ENCODE measurements at regions not wholly inside any gene's neighbourhood (a gene's known extent, or its start where the extent isn't known, plus 50 kb on each side); places are given as distances from the start of the nearest gene placed in this dataset.
"Not testable (repeated sequence)": the region's sequence is repeated elsewhere in the genome, so short reads cannot be mapped to it uniquely, and the experiment has no call there.

- no peak for DNase-seq (ENCODE audit: low spot score)
Observed at GRCh38 chr4:29104694-29105093, 1615.5 kb upstream of the PCDH7 start.

GRCh38 chr4:29113960-29114359 lies 1606.2 kb upstream of the PCDH7 start:
- no peak for DNase-seq (ENCODE audit: low spot score)

- not testable (repeated sequence) for DNase-seq (ENCODE audit: low spot score)
Observed at GRCh38 chr4:29117231-29117722, 1602.9 kb upstream of the PCDH7 start.

GRCh38 chr4:29121586-29121985 lies 1598.6 kb upstream of the PCDH7 start:
- no peak for DNase-seq (ENCODE audit: low spot score)

GRCh38 chr4:29128810-29129209 lies 1591.4 kb upstream of the PCDH7 start:
- no peak for DNase-seq (ENCODE audit: low spot score)

- DNase-seq (ENCODE audit: low spot score): no peak
Observed at GRCh38 chr4:29131304-29131703, 1588.9 kb upstream of the PCDH7 start.

GRCh38 chr4:29142708-29143107 lies 1577.5 kb upstream of the PCDH7 start:
- no peak for DNase-seq (ENCODE audit: low spot score)

- DNase-seq (ENCODE audit: low spot score): no peak
Observed at GRCh38 chr4:29151584-29151983, 1568.6 kb upstream of the PCDH7 start.

- no peak for DNase-seq (ENCODE audit: low spot score)
Observed at GRCh38 chr4:29153642-29154041, 1566.5 kb upstream of the PCDH7 start.

- DNase-seq (ENCODE audit: low spot score): no peak
Observed at GRCh38 chr4:29175291-29175690, 1544.9 kb upstream of the PCDH7 start.

GRCh38 chr4:29199025-29199424 lies 1521.1 kb upstream of the PCDH7 start:
- DNase-seq (ENCODE audit: low spot score): no peak

- no peak for DNase-seq (ENCODE audit: low spot score)
Observed at GRCh38 chr4:29199485-29199884, 1520.7 kb upstream of the PCDH7 start.

GRCh38 chr4:29213020-29213419 lies 1507.1 kb upstream of the PCDH7 start:
- DNase-seq (ENCODE audit: low spot score): no peak

GRCh38 chr4:29220761-29221160 lies 1499.4 kb upstream of the PCDH7 start:
- no peak for DNase-seq (ENCODE audit: low spot score)

GRCh38 chr4:29224911-29225310 lies 1495.3 kb upstream of the PCDH7 start:
- DNase-seq (ENCODE audit: low spot score): no peak

- DNase-seq (ENCODE audit: low spot score): no peak
Observed at GRCh38 chr4:29240641-29241040, 1479.5 kb upstream of the PCDH7 start.

GRCh38 chr4:29243054-29243453 lies 1477.1 kb upstream of the PCDH7 start:
- DNase-seq (ENCODE audit: low spot score): no peak

- no peak for DNase-seq (ENCODE audit: low spot score)
Observed at GRCh38 chr4:29243851-29244250, 1476.3 kb upstream of the PCDH7 start.

- no peak for DNase-seq (ENCODE audit: low spot score)
Observed at GRCh38 chr4:29259556-29259955, 1460.6 kb upstream of the PCDH7 start.

- no peak for DNase-seq (ENCODE audit: low spot score)
Observed at GRCh38 chr4:29262986-29263385, 1457.2 kb upstream of the PCDH7 start.

GRCh38 chr4:29276150-29276549 lies 1444.0 kb upstream of the PCDH7 start:
- no peak for DNase-seq (ENCODE audit: low spot score)

- DNase-seq (ENCODE audit: low spot score): no peak
Observed at GRCh38 chr4:29277381-29277780, 1442.8 kb upstream of the PCDH7 start.

GRCh38 chr4:29278585-29278984 lies 1441.6 kb upstream of the PCDH7 start:
- no peak for DNase-seq (ENCODE audit: low spot score)

GRCh38 chr4:29289118-29289517 lies 1431.1 kb upstream of the PCDH7 start:
- DNase-seq (ENCODE audit: low spot score): no peak

GRCh38 chr4:29295280-29295679 lies 1424.9 kb upstream of the PCDH7 start:
- DNase-seq (ENCODE audit: low spot score): no peak
